ENCODE measurements at regions not wholly inside any gene's neighbourhood (a gene's known extent, or its start where the extent isn't known, plus 50 kb on each side); places are given as distances from the start of the nearest gene placed in this dataset.
"Not testable (repeated sequence)": the region's sequence is repeated elsewhere in the genome, so short reads cannot be mapped to it uniquely, and the experiment has no call there.

DNA sequence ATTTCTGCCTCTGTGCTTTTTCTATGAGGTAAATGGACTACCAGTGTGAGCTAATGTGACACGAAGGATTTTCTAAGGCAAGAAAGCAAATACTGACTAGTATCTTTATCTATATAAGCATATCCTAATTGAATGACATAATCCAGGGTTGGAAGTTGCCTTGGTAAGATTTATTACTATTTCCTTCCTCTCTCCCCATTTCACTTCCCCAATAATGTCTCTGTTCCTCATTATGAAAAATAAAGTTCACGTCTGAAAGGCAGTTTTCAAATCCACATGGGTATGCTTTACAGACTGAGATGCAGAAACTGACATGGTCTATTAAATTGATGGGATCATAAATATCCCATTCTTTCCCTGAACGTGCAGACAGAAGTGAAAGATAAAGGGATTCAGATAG is 86.0 kb downstream of the DTWD1 start:
- no peak for DNase-seq

DNA sequence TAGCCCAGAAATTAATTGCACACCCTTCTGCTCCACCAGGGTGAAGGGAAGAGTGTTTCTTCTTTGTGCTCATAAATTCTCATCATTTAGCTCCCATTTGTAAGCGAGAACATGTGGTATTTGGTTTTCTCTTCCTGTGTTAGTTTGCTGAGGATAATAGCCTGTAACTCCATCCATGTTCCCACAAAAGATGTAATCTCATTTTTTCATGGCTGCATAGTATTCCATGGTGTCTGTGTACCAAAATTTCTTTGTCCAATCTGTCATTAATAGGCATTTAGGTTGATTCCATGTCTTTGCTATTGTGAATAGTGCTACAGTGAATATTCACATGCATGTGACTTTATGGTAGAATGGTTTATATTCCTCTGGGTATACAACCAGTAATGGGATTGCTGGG is 86.8 kb downstream of the DTWD1 start:
- DNase-seq, result no peak

- no peak for DNase-seq
Observed at GRCh38 chr15:49709646-49710214, 88.9 kb downstream of the DTWD1 start.

GRCh38 chr15:49712162-49712561 is 91.3 kb downstream of the DTWD1 start:
- no peak for DNase-seq

DNA sequence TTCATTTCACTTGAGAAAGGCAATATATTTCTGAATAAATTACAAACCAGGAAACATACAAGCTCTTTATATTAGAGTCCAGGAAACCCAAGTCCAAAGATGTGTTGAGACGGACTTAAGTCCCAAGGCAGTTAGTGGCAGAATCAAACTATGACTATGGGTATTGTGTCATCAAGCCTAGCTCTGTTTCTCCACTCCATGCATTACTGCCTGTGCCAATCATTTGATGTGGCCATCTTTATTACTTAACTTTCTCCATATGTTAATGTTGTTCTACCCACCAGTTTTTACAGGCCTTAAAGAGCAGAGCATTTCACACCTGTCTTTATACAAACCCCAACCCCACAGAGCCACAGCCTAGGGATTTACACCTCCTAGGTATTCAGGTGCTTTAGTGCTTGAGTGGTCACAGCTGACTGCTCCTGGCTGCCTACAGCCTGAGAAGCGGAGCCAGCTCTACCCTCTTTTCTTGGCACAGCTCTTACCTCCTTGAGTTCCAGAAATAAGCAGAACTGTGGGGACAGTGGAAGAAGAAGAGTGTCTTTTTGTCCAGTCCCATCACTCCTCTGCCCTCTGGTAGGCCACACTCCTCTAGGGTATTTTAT is 92.1 kb downstream of the DTWD1 start:
- DNase-seq, result no peak

DNA sequence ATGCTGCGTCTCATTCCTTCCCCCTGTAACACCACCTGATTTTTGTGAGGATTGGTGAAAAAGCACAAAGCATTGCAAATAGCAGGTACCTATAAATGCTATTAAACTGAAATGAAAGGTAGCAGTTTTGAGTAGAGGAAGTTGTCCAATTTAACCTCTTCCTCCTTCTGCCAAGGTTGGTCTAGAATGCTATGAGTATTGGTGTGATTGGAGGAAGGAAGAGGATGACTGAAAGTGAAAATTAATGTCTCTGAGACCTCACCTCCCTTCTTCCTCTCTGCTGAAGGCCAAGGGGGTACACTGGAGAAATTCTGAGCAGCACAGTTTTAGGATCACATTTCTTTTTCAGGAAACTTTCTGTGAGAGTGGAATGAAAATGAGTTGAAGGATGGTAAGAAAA is 94.4 kb downstream of the DTWD1 start:
- no peak for DNase-seq

DNA sequence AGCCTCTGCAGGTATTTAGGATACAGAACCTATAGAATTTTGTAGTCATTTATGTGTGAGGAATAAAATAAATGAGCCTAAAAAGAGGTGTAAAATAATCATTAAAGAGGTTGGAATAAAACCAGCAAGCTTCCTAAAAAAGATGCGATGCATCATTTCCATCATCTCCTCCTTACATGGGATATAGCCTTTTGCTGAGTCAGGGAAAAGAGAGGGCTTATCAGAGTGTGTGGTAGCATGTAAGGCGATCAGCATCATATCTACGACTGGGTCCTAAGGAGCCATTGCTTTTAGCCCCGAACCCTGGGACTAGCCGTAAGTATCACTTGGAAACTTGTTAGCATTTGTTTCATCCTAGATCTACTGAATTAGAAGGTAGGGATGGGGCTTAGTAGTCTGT is 94.9 kb downstream of the DTWD1 start:
- DNase-seq, result no peak

GRCh38 chr15:49718234-49718633 is 97.4 kb downstream of the DTWD1 start:
- no peak for DNase-seq

- DNase-seq, result no peak
Observed at GRCh38 chr15:49718846-49719245, 98.0 kb downstream of the DTWD1 start.

DNA sequence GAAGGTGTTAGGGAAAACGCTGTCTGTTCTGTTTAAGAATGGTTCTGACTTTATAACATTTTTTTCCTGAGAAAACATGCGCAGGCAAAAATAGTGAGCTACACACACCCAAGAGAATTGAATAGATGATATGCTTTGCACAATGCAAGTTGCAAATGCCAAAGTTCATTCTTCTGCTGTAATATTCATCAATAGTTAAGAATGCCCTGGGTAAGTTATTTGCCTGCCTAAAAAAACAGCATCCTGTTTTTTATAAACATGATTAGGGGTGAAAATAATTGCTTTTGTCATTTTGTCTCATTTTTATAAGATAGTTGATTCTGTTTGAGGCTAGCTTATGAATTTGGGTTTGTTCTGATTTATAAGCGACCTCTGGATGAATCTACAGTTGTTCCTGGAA is 99.4 kb downstream of the DTWD1 start:
- no peak for DNase-seq

GRCh38 chr15:49721091-49721490 is 100.2 kb downstream of the DTWD1 start:
- DNase-seq, result no peak

- DNase-seq, result no peak
Observed at GRCh38 chr15:49721621-49722020, 100.8 kb downstream of the DTWD1 start.

DNA sequence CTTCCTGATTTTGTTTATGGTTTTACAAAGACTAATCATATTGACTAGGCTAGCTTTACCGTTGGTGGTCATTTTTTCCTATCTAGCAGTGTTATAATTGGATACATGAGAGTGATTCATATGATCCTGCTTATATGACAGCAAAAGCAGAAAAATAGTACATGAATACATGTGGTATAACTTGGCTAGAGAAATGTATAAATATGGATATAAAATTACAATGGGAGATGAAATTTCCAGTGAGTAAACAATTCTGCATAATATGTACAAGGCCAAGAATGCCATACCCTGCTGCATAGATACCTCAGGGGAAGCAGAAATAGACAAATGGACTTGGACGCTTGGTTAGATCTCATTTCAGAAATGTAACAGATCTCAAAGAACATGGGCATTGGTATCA is 103.1 kb downstream of the DTWD1 start:
- no peak for DNase-seq

DNA sequence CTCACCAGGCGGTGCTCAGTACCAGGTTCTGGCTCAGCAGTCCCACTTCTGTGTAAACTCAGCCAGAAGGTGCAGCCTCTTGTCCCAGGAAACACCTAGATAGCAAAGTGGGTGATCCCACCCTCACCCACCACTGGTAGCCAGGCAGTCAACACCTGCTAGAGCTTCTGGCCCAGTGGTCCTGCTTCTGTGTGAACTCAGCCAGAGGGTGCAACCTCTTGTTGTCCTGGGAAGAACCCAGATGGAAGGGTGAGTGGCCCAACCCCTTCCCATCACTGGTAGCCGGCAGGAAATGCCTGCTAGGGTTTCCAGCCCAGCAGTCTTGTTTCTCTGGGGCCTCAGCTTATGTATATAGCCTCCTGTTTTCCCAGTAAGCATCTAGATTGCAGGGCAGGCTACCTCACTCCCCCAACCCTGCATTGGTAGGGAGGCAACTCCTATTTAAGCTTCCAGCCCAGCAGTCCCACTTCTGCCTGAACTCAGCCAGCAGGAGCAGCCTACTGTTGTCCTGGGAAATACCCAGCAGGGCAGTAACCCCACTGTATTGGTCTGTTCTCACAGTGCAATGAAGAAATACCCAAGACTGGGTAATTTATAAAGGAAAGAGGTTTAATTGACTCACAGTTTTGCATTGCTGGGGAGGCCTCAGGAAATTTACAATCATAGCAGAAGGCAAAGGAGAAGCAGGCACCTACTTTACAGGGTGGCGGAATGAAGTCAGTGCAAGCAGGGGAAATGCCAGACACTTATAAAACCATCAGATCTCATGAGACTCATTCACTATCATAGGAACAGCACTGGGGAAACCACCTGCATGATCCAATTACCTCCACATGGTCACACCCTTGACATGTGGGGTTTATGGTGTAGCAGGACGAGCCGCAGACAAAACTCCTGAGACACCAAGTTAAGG is 110.6 kb downstream of the DTWD1 start:
- peak; percentile 30 for DNase-seq

GRCh38 chr15:49732109-49732508 is 111.3 kb downstream of the DTWD1 start:
- DNase-seq, result not testable (repeated sequence)

DNA sequence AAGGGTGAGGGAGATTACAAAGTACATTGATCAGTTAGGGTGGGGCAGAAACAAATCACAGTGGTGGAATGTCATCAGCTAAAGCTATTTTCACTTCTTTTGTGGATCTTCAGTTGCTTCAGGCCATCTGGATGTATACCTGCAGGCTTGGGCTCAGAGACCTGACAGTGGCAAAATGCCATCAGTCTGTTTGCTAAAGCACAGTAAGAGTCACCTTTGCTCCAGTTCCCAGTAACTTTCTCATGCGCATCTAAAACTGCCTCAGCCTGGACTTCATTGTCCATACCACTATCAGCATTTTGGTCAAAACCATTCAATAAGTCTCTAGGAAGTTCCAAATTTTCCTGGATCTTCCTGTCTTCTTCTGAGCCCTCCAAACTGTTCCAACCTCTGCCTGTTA is 113.2 kb downstream of the DTWD1 start:
- not testable (repeated sequence) for DNase-seq

DNA sequence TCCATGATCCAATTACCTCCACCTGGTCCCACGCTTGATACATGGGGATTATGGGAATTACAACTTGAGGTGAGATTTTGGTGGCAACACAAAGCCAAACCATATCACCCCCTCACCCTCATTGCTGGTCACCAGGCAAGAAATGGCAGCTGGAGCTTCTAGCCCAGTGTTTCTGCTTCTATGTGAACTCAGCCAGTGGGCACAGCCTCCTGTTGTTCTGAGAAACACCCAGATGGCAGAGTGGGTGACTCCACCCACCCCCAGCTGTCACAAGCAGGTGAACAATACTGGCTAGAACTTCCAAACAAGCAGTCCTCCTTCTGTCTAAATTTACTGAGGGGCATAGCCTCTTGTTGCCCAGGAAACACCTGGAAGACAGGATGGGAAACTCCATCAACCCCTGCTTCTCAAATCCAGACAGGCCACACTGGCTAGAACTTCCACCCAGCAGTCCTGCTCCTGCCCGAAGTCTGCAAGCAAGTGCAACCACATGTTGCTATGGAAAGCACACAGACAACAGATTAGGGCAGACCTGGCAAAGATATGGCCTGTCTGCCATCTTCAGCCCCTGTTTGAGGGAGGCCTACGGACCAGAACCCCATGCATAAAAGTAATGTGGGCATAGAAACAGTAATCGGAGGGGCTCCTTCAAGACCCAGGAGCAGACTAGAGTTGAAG is 114.1 kb downstream of the DTWD1 start:
- DNase-seq, result no peak

DNA sequence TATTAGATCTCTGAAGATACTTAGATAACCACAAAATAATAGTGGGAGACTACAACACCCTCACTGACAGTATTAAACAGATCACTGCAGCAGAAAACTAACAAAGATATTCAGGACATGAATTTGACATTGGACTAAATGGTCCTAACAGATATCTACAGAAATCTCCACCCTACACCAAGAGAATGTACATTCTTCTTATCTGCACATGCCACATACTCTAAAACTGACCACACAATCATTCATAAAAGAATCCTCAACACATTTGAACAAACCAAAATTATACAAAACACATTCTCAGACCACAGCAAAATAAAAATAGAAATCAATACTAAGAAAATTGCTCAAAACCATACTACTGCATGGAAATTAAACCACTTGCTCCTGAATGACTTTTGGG is 116.3 kb downstream of the DTWD1 start:
- no peak for DNase-seq

- DNase-seq, result no peak
Observed at GRCh38 chr15:49741712-49742111, 120.9 kb downstream of the DTWD1 start.

DNA sequence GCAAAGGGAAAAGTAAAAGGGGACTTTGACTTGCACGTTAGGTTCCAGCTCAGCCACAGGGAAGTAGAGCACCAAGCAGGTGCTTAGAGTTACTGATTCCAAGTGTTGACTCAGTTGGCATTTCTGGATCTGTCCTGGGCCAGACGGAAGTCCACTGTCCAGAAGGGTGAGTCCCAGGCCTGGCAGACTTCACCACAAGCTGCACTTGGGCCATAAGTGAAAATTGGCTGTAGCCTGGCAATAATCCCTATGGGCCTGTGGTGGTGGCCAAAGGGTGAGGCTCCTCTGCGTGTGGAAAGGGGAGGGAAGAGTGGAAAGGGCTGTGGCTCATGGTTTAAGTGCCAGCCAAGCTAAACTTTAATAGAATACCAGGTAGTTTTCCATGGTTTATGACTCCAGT is 121.5 kb downstream of the DTWD1 start:
- DNase-seq, result no peak

DNA sequence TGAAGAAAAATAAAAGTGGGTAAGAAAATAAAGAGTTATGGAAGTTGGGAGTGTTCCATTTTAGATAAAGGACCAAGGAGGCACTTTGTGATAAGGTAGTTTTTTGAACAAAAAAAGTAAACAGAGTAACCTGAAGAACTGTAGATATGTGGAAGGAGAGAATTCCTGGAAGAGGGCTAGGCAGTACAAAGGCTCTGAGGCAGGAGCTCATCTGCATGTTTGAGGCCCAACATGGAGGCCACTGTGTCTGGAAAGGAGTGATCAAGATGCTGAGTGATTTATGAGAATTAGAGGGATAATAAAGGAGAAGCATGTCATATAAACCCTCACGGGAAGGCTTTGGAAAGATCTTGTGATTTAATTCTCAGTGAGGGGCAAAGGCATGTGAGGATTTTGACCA is 126.5 kb downstream of the DTWD1 start:
- no peak for DNase-seq

GRCh38 chr15:49748791-49749190 is 127.9 kb downstream of the DTWD1 start:
- no peak for DNase-seq

GRCh38 chr15:49750553-49750952 is 129.7 kb downstream of the DTWD1 start:
- no peak for DNase-seq

DNA sequence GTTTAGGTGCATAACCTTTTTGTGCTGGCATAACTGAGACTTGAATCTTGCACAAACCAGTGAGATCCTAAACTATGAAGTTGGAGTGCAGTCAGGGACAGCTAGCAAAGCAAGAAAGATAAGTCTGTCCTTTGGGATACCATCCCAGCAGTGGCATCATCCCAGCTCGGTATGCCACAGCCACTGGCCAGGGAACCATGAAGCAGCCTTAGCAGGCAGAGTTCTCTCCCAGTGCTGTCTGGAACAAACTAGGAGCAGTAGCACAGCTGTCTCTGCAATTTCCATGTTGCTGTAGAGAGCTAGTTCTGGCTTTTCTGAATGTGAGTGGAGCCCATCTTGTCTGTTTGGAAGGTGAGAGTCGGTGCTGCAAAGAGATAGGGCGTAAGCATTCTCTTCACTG is 130.3 kb downstream of the DTWD1 start:
- DNase-seq, result no peak
